Uterus (tissue), 3 donors: ENCODE measurements at regions not wholly inside any gene's neighbourhood (a gene's known extent, or its start where the extent isn't known, plus 50 kb on each side); places are given as distances from the start of the nearest gene placed in this dataset.

Experiments used
- DNase-seq, 2 donors: peaks; one replicate each; pipeline ENCODE4 v3.0.0-alpha.2; 2019 to 2020
- H3K27ac ChIP-seq, 2 donors: fragments of 200-600 bp; sonication (generic); 1 replicate in 1 of 2; 2 replicates in 1 of 2; pipeline ENCODE4 v1.5.1; 2016 to 2018
- H3K27me3 ChIP-seq, 2 donors: fragments of 200-600 bp; sonication (generic); one replicate each; pipeline ENCODE4 v1.5.1; 2018 to 2019; ENCODE audit warnings: control low read depth in 1 of 2
- H3K36me3 ChIP-seq, 2 donors: fragments of 200-600 bp; sonication (generic); one replicate each; pipeline ENCODE4 v1.5.1; 2019; ENCODE audit warnings: control low read depth in 1 of 2
- H3K4me1 ChIP-seq, 2 donors: fragments of 200-600 bp; sonication (generic); one replicate each; pipeline ENCODE4 v1.5.1; 2018 to 2019; ENCODE audit warnings: control low read depth in 1 of 2
- H3K4me3 ChIP-seq, 2 donors: fragments of 200-600 bp; sonication (generic); 1 replicate in 1 of 2; 2 replicates in 1 of 2; pipeline ENCODE4 v1.5.1; 2018 to 2019; ENCODE audit warnings: mild to moderate bottlenecking in 1 of 2
- H3K9me3 ChIP-seq, 2 donors: fragments of 200-600 bp; sonication (generic); one replicate each; pipeline ENCODE4 v1.5.1; 2019; ENCODE audit warnings: control low read depth in 1 of 2
- CTCF ChIP-seq, 4 experiments: fragments of 200-600 bp in 2 of 4; fragments of 450-650 bp in 2 of 4; sonication (generic) in 2 of 4; IDR thresholded peaks; one replicate each; pipeline ENCODE4 v1.5.1; 2016 to 2019; ENCODE audit warnings: antibody characterized with exemption in 4 of 4, mild to moderate bottlenecking in 2 of 4, moderate library complexity in 1 of 4
- POLR2A ChIP-seq, 2 donors: fragments of 450-650 bp; IDR thresholded peaks; one replicate each; pipeline ENCODE4 v1.6.1; 2016; ENCODE audit warnings: antibody characterized with exemption in 2 of 2, mild to moderate bottlenecking in 1 of 2, moderate library complexity in 1 of 2
- intact Hi-C: fragments of 100-400 bp; cut with DNase I; formaldehyde crosslinking; loops from one replicate; pipeline ENCODE4 v1.15.1; 2023; ENCODE audit warnings: low total_unique reads
- donor health status: DM: yes; HTN: yes; CAD: no.

- TF ChIP-seq POLR2A (IDR thresholded peaks at IDR 0.05) (no peak), CTCF (IDR thresholded peaks at IDR 0.05) (no peak)
- H3K4me3 ChIP-seq: no peak overlapping the region
- intact Hi-C loops: no loop called here
- DNase-seq: no peak
- H3K27ac ChIP-seq: no peak overlapping the region
- no peaks in the 10 kb centered on the region for H3K27me3 ChIP-seq
- H3K36me3 ChIP-seq: no peaks in the 10 kb centered on the region
- no peaks in the 10 kb centered on the region for H3K4me1 ChIP-seq
- no peaks in the 10 kb centered on the region for H3K9me3 ChIP-seq
These were observed 151.9 kb downstream of the SPATA31D1 start for GRCh38 chr9:82140471-82140870.

- Histone ChIP-seq H3K4me3 (no peak overlapping the region), H3K36me3 (no peaks in the 10 kb centered on the region), H3K27me3 (no peaks in the 10 kb centered on the region), H3K27ac (no peak overlapping the region), H3K9me3 (no peaks in the 10 kb centered on the region), H3K4me1 (peaks cover 0 to 6% of the 10 kb centered on the region in 2 donors)
- no peak for TF ChIP-seq POLR2A (IDR thresholded peaks at IDR 0.05)
- no peak for TF ChIP-seq CTCF (IDR thresholded peaks at IDR 0.05)
- DNase-seq: no peak
- intact Hi-C loops: no loop called here
These were observed 156.2 kb downstream of the SPATA31D1 start for GRCh38 chr9:82144803-82145202.

GRCh38 chr9:82146677-82147076 lies 158.1 kb downstream of the SPATA31D1 start:
- Histone ChIP-seq H3K4me1 (peaks cover 0 to 6% of the 10 kb centered on the region in 2 donors), H3K4me3 (no peak overlapping the region), H3K36me3 (no peaks in the 10 kb centered on the region), H3K27ac (no peak overlapping the region), H3K27me3 (no peaks in the 10 kb centered on the region), H3K9me3 (no peaks in the 10 kb centered on the region)
- TF ChIP-seq CTCF (IDR thresholded peaks at IDR 0.05): no peak
- no peak for TF ChIP-seq POLR2A (IDR thresholded peaks at IDR 0.05)
- no peak for DNase-seq
- intact Hi-C loops: no loop called here

- no peak for TF ChIP-seq CTCF (IDR thresholded peaks at IDR 0.05)
- no peak for TF ChIP-seq POLR2A (IDR thresholded peaks at IDR 0.05)
- DNase-seq: no peak
- H3K9me3 ChIP-seq: no peaks in the 10 kb centered on the region
These were observed 159.3 kb downstream of the SPATA31D1 start for GRCh38 chr9:82147798-82148425.

GRCh38 chr9:82148426-82148810 lies 159.8 kb downstream of the SPATA31D1 start:
- Histone ChIP-seq H3K27ac (no peak overlapping the region), H3K27me3 (no peaks in the 10 kb centered on the region), H3K4me1 (peaks cover 0 to 6% of the 10 kb centered on the region in 2 donors), H3K9me3 (no peaks in the 10 kb centered on the region), H3K36me3 (no peaks in the 10 kb centered on the region), H3K4me3 (no peak overlapping the region)
- intact Hi-C loops: no loop called here
- no peak for DNase-seq
- TF ChIP-seq POLR2A (IDR thresholded peaks at IDR 0.05) (no peak), CTCF (IDR thresholded peaks at IDR 0.05) (no peak)

More at GRCh38 chr9:82147798-82148425, 159.3 kb downstream of the SPATA31D1 start:
- Histone ChIP-seq H3K27me3 (no peaks in the 10 kb centered on the region), H3K4me1 (peaks cover 0 to 6% of the 10 kb centered on the region in 2 donors), H3K4me3 (no peak overlapping the region), H3K36me3 (no peaks in the 10 kb centered on the region), H3K27ac (no peak overlapping the region)
- intact Hi-C loops: no loop called here
